Spleen (tissue), 11 donors: ENCODE measurements at regions not wholly inside any gene's neighbourhood (a gene's known extent, or its start where the extent isn't known, plus 50 kb on each side); places are given as distances from the start of the nearest gene placed in this dataset.

ENCODE experiments used
- DNase-seq: peaks from one replicate; pipeline ENCODE4 v3.0.0-alpha.2; 2020
- H3K27ac ChIP-seq, 8 donors: fragments of 200-600 bp; sonication (generic) in 7 of 8; 1 replicate in 4 of 8; 2 replicates in 4 of 8; pipeline versions ENCODE4 v1.5.0 to v1.8.0; 2016 to 2021; ENCODE audit warnings: inconsistent platforms in 4 of 8, mild to moderate bottlenecking in 4 of 8, moderate library complexity in 1 of 8
- H3K27me3 ChIP-seq, 7 donors: fragments of 200-600 bp; sonication (generic) in 6 of 7; replicated peaks in 1 of 7; 1 replicate in 4 of 7; 2 replicates in 3 of 7; pipeline versions ENCODE4 v1.5.0 to v1.8.0; 2016 to 2021; ENCODE audit warnings: inconsistent platforms in 3 of 7, mild to moderate bottlenecking in 1 of 7
- H3K36me3 ChIP-seq, 6 donors: fragments of 200-600 bp; sonication (generic) in 5 of 6; 1 replicate in 4 of 6; 2 replicates in 2 of 6; pipeline versions ENCODE4 v1.5.0 to v1.8.0; 2016 to 2021; ENCODE audit warnings: inconsistent platforms in 2 of 6
- H3K4me1 ChIP-seq, 6 donors: fragments of 200-600 bp; sonication (generic) in 5 of 6; 1 replicate in 3 of 6; 2 replicates in 3 of 6; pipeline versions ENCODE4 v1.5.0 to v1.8.0; 2016 to 2021; ENCODE audit warnings: inconsistent platforms in 3 of 6
- H3K4me3 ChIP-seq, 8 donors: fragments of 200-600 bp; sonication (generic) in 7 of 8; 1 replicate in 4 of 8; 2 replicates in 4 of 8; pipeline versions ENCODE4 v1.5.0 to v1.8.0; 2016 to 2021; ENCODE audit warnings: inconsistent platforms in 4 of 8, mild to moderate bottlenecking in 4 of 8, moderate library complexity in 2 of 8
- H3K9me3 ChIP-seq, 8 donors: fragments of 200-600 bp; sonication (generic) in 7 of 8; 1 replicate in 4 of 8; 2 replicates in 4 of 8; pipeline versions ENCODE4 v1.5.0 to v1.8.0; 2016 to 2021; ENCODE audit warnings: inconsistent platforms in 4 of 8
- POLR2A ChIP-seq, 3 donors: fragments of 450-650 bp; IDR thresholded peaks; one replicate each; pipeline ENCODE4 v1.5.1; 2017; ENCODE audit warnings: antibody characterized with exemption in 3 of 3, mild to moderate bottlenecking in 1 of 3
- POLR2AphosphoS5 ChIP-seq, 3 donors: sonication (generic); formaldehyde crosslinking; IDR thresholded peaks; one replicate each; pipeline ENCODE4 v1.5.1; 2017; ENCODE audit warnings: antibody characterized with exemption in 3 of 3
- WGBS, 5 donors: extraction: QIAGEN DNeasy Blood & Tissue Kit in 3 of 5; methylation state at CpG; one replicate each; pipeline versions ENCODE4 v1.1.5 to v1.1.7; 2013 to 2018; 5-methylcytosine and 5-hydroxymethylcytosine counted together
- intact Hi-C: fragments of 100-400 bp; cut with DNase I; formaldehyde crosslinking; loops from one replicate; pipeline ENCODE4 v1.15.0; 2023; ENCODE audit warnings: low total_unique reads
- TF ChIP-seq, protein P1 (sequence below), 11 experiments: fragments of 200-600 bp in 7 of 11; fragments of 450-650 bp in 4 of 11; sonication (generic) in 4 of 11; IDR thresholded peaks in 8 of 11; conservative IDR thresholded peaks in 3 of 11; 1 replicate in 7 of 11; 2 replicates in 4 of 11; pipeline versions ENCODE4 v1.4.0 to v1.8.0; 2016 to 2021; ENCODE audit warnings: antibody characterized with exemption in 11 of 11, inconsistent platforms in 4 of 11, mild to moderate bottlenecking in 1 of 11
- donor health status: healthy with polysubstance abuse.
- donor health status: DM: no; HTN: no; CAD: no; lungs with moderate emphysema.
- donor health status: DM: no; HTN: no; CAD: no.
- donor health status: Bipolar disorder and iron deficiency.
- donor health status: healthy.
- donor health status: DM: no; HTN: no; CAD: no.
- donor health status: DM: yes; HTN: yes; CAD: no.

DNA sequence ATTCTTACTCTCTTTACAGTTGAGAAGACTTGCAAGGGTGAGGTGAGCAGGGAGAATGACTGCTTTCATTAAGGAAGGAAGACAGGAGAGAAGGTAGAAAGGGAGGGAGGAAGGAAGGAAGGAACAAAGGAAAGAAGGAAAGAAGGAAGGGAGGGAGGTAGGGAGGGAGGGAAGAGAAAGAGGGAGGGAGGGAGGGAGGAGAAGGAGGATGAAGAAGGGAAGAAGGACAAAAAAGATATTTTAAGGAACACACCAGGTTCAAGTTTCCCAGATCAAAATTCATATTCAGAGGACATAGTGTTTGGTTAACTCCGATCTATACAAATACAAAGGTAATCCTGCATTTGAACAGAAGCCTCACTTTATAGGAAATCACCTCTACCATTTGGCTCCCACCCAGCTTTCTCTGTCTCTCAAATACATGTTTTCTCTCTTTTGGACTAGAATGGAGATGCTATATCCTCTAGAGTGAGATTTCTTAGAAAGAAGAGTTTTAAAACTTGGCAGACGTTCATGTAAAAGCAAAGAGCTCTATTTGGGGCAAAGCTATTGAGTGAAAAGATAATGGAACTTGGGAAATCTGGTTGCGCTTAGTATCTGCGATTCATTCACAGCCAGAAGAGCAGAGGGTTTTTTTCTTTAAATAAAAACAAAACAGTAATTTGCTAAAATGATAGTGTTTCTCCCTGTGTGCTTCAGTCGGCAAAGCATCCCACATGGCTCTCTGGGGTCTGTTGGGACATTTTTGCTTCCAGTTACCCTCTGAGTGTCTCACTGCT lies 261.9 kb upstream of the LYZL1 start:
- Histone ChIP-seq H3K27me3 (no peaks in the 10 kb centered on the region), H3K36me3 (no peaks in the 10 kb centered on the region), H3K4me1 (no peaks in the 10 kb centered on the region), H3K27ac (no peak overlapping the region), H3K9me3 (no peaks in the 10 kb centered on the region), H3K4me3 (no peak overlapping the region)
- TF ChIP-seq POLR2AphosphoS5 (IDR thresholded peaks at IDR 0.05) (no peak), POLR2A (IDR thresholded peaks at IDR 0.05) (no peak)
- TF ChIP-seq, protein P1, sequence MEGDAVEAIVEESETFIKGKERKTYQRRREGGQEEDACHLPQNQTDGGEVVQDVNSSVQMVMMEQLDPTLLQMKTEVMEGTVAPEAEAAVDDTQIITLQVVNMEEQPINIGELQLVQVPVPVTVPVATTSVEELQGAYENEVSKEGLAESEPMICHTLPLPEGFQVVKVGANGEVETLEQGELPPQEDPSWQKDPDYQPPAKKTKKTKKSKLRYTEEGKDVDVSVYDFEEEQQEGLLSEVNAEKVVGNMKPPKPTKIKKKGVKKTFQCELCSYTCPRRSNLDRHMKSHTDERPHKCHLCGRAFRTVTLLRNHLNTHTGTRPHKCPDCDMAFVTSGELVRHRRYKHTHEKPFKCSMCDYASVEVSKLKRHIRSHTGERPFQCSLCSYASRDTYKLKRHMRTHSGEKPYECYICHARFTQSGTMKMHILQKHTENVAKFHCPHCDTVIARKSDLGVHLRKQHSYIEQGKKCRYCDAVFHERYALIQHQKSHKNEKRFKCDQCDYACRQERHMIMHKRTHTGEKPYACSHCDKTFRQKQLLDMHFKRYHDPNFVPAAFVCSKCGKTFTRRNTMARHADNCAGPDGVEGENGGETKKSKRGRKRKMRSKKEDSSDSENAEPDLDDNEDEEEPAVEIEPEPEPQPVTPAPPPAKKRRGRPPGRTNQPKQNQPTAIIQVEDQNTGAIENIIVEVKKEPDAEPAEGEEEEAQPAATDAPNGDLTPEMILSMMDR (IDR thresholded peaks at IDR 0.05 in 8 of 11, conservative IDR thresholded peaks at IDR 0.05 in 3 of 11) = no peak
- WGBS, 5 donors = 75 to 90% (median 85%) methylated on average over 5 of the region's 5 CpGs
- DNase-seq = no peak
- intact Hi-C loops = no loop called here

DNA sequence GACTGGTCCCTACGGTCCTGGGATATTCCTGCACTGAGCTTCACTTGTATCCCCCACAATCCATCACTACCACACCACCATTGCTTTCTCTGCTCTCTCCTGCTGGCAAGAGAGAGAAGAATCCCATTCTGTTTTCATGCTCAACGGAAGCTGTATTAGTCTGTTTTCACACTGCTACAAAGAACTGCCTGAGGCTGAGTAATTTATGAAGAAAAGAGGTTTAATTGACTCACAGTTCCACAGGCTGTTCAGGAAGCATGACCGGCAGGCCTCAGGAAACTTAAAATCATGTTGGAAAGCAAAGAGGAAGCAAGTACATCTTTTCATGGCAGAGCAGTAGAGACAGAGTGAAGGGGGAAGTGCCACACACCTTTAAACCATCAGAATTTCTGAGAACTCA lies 260.4 kb upstream of the LYZL1 start:
- 39 to 59% (median 46%) methylated on average over 3 of the region's 3 CpGs for WGBS, 5 donors

GRCh38 chr10:29030900-29031299 lies 258.0 kb upstream of the LYZL1 start:
- H3K4me1 ChIP-seq = no peaks in the 10 kb centered on the region
- H3K27ac ChIP-seq = no peak overlapping the region
- DNase-seq = no peak
- H3K27me3 ChIP-seq = peaks cover 0 to 4% (median 0%) of the 10 kb centered on the region in 7 donors
- TF ChIP-seq POLR2AphosphoS5 (IDR thresholded peaks at IDR 0.05) (no peak), POLR2A (IDR thresholded peaks at IDR 0.05) (no peak)
- TF ChIP-seq, protein P1 (IDR thresholded peaks at IDR 0.05 in 8 of 11, conservative IDR thresholded peaks at IDR 0.05 in 3 of 11) = no peak
- H3K36me3 ChIP-seq = no peaks in the 10 kb centered on the region
- no peak overlapping the region for H3K4me3 ChIP-seq
- no peaks in the 10 kb centered on the region for H3K9me3 ChIP-seq
- intact Hi-C loops = no loop called here

More for the DNA sequence above, 260.4 kb upstream of the LYZL1 start:
- no peaks in the 10 kb centered on the region for H3K9me3 ChIP-seq
- H3K36me3 ChIP-seq = no peaks in the 10 kb centered on the region
- H3K4me1 ChIP-seq = no peaks in the 10 kb centered on the region
- H3K4me3 ChIP-seq = no peak overlapping the region
- DNase-seq = no peak
- H3K27me3 ChIP-seq = peaks cover 0 to 3% (median 0%) of the 10 kb centered on the region in 7 donors
- intact Hi-C loops = no loop called here
- no peak overlapping the region for H3K27ac ChIP-seq
- no peak for TF ChIP-seq POLR2AphosphoS5 (IDR thresholded peaks at IDR 0.05)
- no peak for TF ChIP-seq POLR2A (IDR thresholded peaks at IDR 0.05)
- TF ChIP-seq, protein P1 (IDR thresholded peaks at IDR 0.05 in 8 of 11, conservative IDR thresholded peaks at IDR 0.05 in 3 of 11) = no peak

GRCh38 chr10:29032169-29032568 lies 256.7 kb upstream of the LYZL1 start:
- no peak overlapping the region for H3K4me3 ChIP-seq
- H3K36me3 ChIP-seq = no peaks in the 10 kb centered on the region
- H3K27ac ChIP-seq = no peak overlapping the region
- peaks cover 0 to 4% (median 0%) of the 10 kb centered on the region in 7 donors for H3K27me3 ChIP-seq
- intact Hi-C loops = no loop called here
- no peak for DNase-seq
- WGBS, 5 donors = 90 to 97% (median 91%) methylated on average over 3 of the region's 3 CpGs
- H3K4me1 ChIP-seq = no peaks in the 10 kb centered on the region
- no peaks in the 10 kb centered on the region for H3K9me3 ChIP-seq
- TF ChIP-seq POLR2AphosphoS5 (IDR thresholded peaks at IDR 0.05) = no peak
- TF ChIP-seq, protein P1 (IDR thresholded peaks at IDR 0.05 in 8 of 11, conservative IDR thresholded peaks at IDR 0.05 in 3 of 11) = no peak
- no peak for TF ChIP-seq POLR2A (IDR thresholded peaks at IDR 0.05)
